ENCODE measurements at regions not wholly inside any gene's neighbourhood (a gene's known extent, or its start where the extent isn't known, plus 50 kb on each side); places are given as distances from the start of the nearest gene placed in this dataset.

DNA sequence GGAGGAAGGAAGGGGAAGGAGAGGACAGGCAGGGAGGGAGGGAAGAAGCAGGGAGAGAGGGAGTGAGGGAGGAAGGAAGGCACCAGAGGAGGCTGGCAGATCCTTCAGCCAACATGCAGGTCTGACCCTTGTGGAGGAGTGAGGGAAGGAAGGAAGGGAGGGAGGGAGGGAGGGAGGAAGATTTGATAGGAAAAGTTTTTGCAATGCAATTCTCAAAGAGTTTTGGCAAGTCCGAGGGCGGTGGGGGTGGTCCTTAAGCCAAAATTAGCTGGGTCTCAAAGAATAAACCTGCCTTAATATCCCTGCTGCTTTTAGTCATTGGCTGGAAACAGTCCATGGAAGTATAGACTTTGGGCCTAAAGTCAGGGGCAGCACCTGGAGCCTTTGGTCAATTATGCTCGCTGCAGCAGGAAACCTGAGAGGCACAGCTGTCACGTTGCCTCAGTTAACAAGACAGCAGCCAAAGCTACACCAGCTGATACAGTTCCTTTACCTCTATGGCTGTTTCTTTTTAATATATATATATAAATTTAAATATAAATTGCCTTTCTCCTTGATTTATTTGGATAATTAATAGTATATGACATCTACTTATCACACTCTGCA, 115.7 kb upstream of the RALGAPA2 start:
- DNase-seq (ENCODE audit: low spot score) = no peak

DNA sequence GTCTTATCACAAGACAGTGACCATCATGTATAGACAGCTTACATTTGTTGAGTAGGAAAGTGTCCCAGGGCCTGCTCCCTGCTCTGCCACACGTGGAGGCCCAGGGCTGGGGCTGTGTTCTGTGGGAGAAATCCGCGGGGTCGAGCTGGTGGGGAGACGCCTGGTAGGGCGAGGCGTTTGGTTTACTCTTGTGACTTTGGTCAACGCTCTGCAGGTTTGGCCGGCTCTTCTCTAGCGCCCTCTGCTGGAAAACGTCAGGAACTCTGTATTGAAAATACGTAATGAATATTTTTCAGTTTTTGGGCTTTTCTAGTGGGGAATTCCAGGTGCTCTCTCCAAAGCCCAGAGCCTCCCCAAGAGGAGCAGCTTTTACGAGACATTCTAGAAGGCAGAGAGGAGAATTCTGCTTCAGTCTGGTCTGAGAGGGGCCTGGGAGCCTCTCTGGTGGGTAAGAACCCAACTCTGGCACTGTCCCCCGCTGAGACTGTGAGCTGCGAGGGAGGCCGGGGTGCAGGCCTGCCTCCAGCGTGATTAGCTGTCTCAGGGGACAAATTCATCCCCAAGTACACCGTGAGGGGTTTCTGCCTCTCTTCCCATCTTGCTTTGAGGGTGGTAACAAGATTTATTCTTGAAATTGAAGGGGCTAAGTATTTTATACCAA, 112.6 kb upstream of the RALGAPA2 start:
- peak; percentile 18 for DNase-seq (ENCODE audit: low spot score)

DNA sequence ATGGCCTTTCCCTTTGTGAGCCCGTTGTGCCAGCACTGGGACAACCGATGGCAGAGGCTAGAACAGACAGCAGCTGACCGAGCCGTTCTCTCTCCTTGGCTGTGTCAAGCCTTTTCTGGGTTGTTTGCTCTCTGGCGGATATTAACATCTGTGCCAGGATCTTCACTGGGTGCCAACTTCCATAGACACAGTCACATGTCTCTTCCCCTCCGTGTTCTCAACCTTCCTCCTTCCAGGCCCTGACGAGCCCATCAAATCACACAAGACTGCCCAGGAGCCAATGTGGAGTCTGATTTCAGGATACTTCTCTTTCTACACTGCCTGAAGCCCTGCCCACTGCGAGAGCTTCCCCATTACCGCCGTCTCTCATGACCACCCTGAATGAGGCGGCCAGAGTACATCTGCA, 111.0 kb upstream of the RALGAPA2 start:
- DNase-seq (ENCODE audit: low spot score) = no peak

DNA sequence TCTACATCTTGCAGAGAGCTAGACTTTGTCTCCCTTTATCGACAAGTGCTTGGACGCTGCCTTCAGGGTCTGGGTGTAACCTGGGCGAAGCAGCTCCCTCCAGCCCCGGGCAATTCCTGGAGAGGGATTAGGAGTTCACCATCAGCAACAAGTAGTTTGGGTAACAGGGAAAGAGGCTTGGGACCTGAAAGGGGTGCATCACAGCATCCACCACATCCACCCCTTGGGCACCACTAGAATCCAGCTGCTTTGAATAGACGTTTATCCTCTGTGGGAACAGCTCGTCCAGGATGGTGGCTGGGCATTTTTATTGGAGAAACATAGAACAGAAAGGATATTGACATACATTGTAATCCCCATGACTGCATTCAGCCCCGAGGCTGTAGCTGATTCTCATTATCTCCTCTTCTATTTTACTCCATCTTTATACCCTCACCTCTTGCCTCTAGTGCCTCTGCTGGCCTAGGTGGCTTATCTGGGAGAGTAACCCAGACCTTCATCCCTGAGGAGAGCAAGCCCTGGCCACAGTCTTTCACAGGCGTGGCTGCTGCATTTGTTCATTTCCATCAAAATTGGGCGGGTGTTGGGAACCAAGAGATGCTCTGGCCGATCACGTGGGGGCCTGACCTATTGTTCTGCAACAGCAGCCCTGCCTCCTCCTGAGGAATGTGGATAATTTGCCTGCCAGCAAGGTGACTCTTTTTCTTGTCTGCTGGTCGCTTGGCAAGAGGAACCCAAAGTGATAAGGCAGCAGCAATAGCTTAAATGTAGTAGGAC, 109.2 kb upstream of the RALGAPA2 start:
- DNase-seq (ENCODE audit: low spot score) = no peak

DNA sequence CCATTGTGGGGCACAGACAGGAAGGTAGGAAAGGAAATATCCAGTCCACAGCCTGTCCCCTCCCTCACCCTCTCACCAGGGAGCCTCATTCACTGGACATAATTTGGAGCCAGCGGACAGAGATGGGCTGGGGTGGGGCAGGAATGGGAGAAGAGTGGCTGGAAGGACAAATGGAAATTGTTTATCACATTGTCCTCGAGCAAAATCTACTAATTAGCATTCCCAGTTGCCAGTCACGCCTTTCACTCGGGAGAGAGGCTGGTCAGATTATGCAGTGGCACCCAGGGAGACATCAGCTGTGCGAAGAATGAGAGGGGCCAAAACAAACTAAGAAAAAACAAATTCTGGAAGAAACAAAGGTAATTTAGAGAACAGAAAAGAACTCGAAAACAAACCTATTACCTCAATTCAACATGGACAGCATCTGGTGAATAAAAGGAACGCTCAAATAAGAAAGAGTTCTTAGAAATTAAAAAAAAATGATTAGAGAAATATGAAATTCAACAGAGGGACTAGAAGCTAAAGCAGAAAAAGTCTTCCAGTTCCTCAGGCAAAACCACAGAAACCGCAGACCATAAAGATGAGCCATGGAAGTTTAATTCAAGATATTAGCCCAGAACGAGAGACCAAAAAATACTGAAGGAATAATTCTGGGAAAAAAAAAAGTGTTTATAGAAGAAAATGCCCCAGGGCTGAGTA, 108.5 kb upstream of the RALGAPA2 start:
- no peak for DNase-seq (ENCODE audit: low spot score)

DNA sequence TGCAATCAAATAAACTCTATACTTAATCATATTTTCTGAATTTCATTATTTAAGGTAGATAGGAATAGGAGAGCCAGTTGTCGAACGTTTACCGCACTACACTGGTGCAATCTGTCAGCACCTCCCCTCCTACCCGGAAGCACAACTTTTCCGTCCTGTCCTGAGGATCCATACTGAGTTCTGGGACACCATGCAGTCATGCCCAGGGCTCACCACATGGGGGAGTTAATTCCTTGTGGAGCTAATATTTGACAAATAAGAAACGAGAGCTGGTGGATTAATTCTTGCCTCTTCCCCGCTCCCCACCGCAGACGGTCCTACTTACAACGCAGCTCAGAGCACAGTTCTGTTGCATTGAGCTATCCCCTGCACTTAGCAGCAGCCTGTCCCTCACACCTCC, 107.7 kb upstream of the RALGAPA2 start:
- peak; percentile 19 for DNase-seq (ENCODE audit: low spot score)

DNA sequence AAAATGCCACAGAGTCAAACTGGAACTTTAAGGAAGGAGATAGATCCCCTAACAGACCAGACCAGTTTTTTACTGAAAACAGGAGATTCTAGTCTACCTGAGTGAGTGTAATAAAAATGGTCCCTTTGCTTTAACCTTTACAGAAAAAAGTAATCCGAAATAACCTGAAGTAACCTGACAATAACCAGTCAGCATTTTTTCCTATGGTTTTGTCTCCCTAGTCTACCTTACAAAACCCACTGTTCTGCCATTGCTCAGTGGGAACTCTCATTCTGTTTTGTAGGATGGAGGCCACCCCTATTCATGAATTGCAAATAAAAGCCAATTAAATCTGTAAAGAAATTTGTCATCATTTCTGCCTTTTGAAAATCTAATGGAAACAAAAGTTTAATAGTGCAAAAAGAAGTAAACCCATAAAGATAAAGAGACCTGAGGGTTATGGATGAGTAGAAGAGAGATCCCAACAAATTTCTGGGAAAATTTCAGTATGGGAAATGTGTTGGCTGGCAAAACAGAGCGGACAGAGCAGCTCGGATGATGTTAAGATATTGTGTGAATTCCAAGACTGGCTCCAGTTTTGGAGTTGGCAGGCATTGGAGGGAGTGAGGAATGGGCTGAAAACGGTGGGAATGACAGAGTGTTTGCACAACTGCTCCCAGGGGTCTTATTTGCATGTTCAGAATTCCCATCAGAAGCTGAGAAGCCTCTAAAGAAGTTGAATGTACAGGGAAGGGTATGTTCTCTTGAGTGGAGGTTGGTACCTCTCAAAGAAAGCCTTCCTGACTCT, 104.7 kb upstream of the RALGAPA2 start:
- no peak for DNase-seq (ENCODE audit: low spot score)

DNA sequence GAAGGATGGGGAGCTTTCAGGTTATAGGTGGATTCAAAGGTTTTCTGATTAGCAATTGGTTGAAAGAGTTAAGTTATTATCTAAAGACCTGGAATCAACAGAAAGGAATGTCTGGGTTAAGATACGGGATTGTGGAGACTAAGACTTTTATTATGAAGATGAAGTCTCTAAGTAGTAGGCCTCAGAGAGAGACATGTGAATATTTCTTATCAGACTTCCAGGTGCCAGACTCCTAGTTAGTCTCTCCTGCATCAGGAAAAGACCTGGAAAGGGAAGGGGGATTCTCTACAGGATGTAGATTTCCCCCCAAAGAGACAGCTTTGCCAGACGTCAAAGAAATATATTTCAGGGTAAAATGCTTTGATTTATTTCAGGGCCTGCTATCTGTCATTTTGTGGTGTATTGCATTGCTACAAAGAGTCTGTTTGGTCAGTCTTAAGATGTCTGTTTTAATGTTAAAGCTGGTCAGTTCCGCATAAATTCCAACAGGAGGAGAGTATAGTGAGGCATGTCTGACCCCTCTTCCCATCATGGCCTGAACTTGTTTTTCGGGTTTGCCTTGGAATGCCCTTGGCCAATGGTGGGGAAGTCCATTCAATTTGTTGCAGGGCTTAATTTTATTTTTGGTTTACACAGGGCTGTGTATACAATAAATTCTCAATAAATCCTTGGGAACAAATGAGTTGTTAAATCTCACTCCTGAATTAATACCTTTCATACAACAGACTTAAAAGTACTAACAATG, 103.4 kb upstream of the RALGAPA2 start:
- DNase-seq (ENCODE audit: low spot score) = no peak

DNA sequence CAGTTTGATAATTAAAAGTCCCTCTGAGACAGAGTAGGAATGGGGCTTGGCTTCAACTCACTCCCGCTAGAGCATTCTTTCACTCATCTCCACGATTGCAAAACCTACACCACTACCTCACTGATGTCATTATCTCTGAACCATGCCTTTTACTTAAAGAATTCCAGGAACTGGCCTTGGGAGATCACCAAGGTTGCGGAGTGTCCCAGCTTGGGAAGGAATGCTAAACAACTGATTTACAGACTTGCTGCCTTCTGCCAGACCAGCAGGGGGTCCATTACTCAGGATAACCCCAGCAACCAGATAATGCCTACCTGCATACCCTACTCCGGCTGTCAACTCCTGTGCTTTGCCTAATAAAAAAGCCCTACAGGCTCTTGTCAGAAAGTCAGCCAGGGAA, 102.2 kb upstream of the RALGAPA2 start:
- DNase-seq (ENCODE audit: low spot score) = no peak

DNA sequence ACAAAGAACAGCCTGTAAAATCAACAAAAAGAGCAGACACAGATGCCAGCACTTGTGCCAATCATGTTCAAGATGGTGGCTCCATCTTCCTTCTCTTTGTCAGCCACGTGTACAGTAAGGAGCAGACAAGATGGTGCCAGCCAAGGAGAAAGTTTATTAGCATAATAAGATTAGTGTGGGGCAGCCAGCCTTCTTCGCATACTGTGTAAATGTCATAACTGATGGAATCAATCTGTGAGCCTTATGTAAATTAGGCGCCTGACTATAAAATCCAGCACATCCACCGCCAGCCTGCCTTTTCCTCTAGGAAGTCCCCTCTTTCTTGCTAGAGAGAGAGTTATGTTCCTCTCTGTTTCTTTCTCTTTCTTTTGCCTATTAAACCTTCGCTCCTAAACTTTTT, 99.7 kb upstream of the RALGAPA2 start:
- no peak for DNase-seq (ENCODE audit: low spot score)

DNA sequence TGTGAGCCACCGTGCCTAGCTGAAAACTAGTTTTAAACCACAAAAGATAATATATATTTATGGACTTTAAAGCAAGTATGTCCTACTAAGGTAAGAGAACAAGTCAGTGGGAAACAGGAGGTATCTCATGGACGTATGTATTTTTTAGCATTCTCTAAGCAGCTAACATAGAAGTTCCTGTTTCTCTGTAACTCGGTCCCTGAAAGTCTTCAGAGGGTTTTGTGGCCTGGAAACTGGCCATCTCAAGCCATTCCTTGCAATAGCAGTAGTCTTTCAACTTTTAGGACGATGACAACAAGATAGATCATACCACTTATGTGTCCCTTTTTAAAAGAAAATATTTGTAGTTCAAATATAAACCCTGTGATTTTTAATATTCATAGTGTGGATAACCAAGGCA, 95.6 kb upstream of the RALGAPA2 start:
- no peak for DNase-seq (ENCODE audit: low spot score)

DNA sequence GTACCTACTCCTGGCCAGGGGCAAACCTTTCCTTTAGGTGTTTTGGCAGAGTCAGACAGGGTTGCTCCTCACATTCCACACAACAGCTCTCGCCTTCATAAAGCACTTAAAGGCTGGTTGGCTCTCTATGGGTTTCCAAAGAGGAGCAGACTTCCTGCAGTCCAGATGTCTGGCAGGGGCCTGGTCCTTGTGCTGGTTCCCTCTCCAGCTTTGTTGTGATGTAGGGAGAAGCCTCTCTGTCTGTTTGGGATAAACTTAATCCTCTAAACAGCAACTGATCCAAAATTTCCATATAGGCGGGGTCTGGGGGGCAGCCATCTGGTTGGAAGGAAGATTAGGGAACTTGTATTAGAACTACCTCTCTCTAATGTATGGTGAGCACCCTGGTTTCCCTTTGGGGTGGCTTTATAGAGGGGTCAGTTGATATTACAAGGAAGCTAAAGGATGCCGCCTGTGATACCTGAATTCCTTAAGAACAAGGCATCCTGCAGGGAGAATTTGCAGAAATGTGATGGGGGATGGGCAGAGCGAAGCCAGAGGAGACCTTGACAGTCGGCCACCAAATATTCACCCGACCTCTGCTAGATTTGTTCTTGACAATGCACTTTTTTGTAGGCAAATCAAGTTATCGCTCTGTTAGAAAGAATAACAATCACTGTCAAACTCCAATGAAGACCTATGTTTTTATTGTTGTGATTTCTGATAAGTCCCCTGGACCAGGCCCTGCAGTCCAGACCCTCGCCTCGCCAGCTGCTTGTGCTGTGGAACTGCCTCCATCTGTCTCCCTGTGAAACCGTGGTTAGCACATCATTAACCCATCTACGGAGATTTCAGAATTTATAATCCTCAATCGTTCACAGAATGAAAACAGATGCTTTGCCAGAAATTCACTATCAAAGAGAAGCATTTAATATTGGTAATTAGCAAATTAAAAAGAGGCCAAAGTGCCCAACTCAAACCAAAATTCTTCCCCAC, 94.0 kb upstream of the RALGAPA2 start:
- no peak for DNase-seq (ENCODE audit: low spot score)

DNA sequence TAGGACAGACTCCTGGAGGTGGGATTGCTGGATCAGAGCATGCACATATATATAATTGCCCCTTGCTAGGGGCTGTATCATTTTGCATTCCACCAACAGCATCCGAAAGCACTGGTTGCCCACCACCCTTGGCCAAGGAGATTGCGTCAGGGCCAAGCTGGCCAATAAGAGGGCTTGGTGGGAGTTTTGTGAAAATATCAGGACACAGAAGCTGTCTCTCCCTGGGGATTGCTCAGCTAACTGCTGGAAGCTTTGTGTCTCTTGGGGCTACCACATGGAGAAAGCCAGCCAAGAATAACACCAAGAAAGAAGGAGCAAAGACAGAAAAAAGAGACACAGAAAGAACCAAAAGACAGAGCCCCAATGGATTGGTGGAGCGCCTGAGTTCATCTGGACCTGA, 90.6 kb upstream of the RALGAPA2 start:
- no peak for DNase-seq (ENCODE audit: low spot score)

DNA sequence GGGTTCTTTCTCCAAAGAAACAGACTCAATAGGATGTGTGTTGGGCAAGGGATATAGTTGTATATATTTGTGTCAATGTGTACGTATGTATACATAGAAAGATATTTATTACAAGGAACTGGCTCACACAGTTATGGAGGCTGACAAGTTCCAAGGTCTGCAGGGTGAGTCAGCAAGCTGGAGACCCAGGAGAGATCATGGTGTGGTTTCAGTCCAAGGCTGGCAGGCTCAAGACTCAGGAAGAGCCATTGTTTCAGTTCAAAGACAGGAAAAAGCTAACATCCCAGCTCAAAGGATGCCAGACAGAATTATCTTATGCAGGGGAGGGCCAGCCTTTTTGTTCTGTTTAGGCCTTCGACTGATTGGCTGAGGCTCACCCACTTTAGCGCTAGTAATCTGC, 89.9 kb upstream of the RALGAPA2 start:
- DNase-seq (ENCODE audit: low spot score) = no peak

DNA sequence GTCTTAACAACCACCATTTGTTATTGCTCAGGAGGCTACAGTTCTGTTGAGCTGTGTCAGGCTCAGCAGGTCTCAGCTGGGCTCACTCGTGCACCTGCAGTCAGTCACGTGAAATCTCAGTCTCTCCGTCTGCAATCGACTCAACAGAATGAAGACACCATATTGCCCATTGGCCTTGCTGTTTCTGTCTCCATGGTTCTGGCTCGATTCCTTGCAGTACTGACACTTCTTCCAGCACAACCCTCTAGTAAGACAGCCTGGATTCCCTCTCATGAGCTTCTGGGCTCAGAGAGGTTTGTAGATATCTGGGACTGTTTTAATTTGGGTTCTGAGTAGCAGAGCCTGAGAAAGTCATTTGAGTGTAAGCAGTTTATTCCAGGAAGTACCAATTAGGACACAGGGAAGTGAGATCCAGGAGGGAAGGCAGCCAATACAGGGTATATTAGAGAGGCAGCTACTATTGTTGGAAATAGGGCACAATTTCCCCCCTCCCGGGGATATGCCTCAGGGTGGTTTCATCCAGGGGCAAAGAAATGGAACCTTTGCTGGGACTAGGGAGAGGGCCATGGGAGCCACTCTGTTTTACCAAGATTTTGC, 87.4 kb upstream of the RALGAPA2 start:
- no peak for DNase-seq (ENCODE audit: low spot score)

DNA sequence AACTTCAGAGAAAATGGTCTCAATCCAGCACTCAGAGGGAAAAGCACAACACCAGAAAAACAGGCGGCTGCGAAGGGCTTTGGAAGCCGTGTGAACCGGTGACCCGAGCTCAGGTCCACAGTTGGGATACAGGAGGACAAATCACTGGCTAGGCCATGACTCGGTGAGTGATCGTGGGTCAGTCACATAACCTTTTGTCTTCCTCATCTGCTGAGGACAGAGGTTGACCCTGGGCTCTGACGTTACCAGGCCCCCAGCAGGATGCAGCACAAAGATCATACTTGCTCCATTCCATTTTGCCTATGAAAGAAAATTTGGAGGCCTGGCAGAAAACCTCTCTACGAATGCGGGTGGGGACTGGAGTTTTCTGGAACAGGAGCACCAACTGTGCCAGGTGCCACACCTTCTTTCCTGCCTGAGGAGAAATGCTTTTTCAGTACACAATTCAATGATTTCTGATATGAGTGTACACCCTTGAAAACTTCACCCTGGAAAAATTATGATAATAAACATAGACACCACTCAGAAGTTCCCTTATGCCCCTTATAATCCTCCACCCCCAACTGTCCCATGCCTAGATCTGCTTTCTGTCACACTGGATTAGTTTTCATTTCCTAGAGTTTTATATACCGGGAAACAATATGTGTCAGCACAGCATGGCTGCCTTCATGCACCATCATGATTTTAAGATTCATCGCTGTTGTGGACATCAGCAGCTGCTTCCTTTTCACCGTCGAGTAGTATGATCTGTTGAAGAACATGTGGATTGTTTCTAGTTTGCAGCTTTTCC, 85.3 kb upstream of the RALGAPA2 start:
- DNase-seq (ENCODE audit: low spot score) = no peak

DNA sequence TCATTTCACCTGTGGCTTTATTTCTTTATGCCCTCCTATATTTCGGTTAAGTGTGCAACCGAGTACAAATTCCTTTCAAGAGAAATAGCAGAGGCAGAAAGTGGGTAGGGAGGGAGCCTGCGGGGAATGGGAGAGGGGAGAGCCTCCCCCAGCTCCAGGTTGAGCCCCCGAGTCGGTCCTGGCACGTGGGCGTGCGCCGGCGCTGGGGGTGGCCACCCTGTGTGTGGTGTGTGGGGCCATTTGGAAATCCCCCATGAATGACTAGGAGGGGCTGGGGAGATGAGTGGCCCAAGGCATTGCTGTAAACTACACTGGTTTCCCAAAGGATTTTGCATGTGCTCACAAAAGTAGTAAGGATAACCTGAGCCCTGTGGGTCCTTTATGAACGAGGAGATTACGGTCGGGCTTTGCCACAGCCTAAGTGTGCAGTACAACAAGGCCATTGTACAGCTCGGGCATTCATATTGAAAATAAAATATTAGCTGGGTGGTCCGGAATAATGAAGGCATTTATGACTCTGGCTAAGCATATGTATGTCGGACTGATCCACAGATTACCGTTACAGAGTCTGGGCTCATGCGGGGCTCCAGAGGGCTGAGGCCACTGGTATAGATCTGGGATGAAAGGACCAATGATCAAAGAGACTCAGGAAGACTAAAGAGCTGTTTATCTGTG, 84.5 kb upstream of the RALGAPA2 start:
- DNase-seq (ENCODE audit: low spot score) = no peak

DNA sequence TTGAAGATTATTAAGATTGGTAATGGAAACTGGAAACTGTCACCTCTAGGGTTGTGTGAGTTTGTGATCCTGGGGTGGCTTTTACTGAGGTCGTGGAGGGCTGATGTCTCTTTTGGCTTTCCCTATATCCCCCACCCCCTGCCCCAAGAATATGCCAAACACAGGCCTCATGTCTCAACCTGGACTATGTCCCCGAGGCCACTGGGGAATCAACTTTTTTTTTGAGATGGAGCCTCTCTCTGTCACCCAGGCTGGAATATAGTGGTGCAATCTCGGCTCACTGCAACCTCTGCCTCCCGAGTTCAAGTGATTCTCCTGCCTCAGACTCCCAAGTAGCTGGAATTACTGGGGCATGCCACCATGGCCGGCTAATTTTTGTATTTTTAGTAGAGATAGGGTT, 83.3 kb upstream of the RALGAPA2 start:
- no peak for DNase-seq (ENCODE audit: low spot score)
